Trophoblast cell (in vitro differentiated cells and primary cell): ENCODE measurements at regions not wholly inside any gene's neighbourhood (a gene's known extent, or its start where the extent isn't known, plus 50 kb on each side); places are given as distances from the start of the nearest gene placed in this dataset.

Experiments
- DNase-seq, 2 donors: peaks; one replicate each; pipeline ENCODE4 v3.0.0-alpha.2; 2016
- H2AFZ ChIP-seq: 2 replicates; pipeline ENCODE4 v1.6.1; 2013; ENCODE audit warnings: low read length, moderate library complexity, mild to moderate bottlenecking; ENCODE audit not compliant: insufficient read depth, poor library complexity
- H2AK5ac ChIP-seq: 2 replicates; pipeline ENCODE4 v1.6.1; 2013; ENCODE audit warnings: mild to moderate bottlenecking, low read length
- H2BK120ac ChIP-seq: 2 replicates; pipeline ENCODE4 v1.6.1; 2013; ENCODE audit warnings: low read length, mild to moderate bottlenecking, moderate library complexity; ENCODE audit not compliant: insufficient read depth, poor library complexity
- H2BK12ac ChIP-seq: 2 replicates; pipeline ENCODE4 v1.6.1; 2013; ENCODE audit warnings: mild to moderate bottlenecking, low read length, moderate library complexity
- H2BK5ac ChIP-seq: 2 replicates; pipeline ENCODE4 v1.6.1; 2013; ENCODE audit warnings: low read length, low read depth, moderate library complexity, mild to moderate bottlenecking; ENCODE audit not compliant: poor library complexity
- H3K14ac ChIP-seq: 2 replicates; pipeline ENCODE4 v1.6.1; 2013; ENCODE audit warnings: mild to moderate bottlenecking, low read length
- H3K18ac ChIP-seq: 2 replicates; pipeline ENCODE4 v1.6.1; 2013; ENCODE audit warnings: mild to moderate bottlenecking, low read length
- H3K23ac ChIP-seq: 2 replicates; pipeline ENCODE4 v1.6.1; 2013; ENCODE audit warnings: low read length
- H3K27ac ChIP-seq: 2 replicates; pipeline ENCODE4 v1.5.1; 2013; ENCODE audit warnings: low read depth, mild to moderate bottlenecking, inconsistent platforms, low read length, moderate library complexity
- H3K27me3 ChIP-seq: 2 replicates; pipeline ENCODE4 v1.6.1; 2013; ENCODE audit warnings: inconsistent platforms, mild to moderate bottlenecking, low read length, moderate library complexity; ENCODE audit not compliant: insufficient read depth
- H3K36me3 ChIP-seq, 2 experiments: 1 replicate in 1 of 2; 2 replicates in 1 of 2; pipeline ENCODE4 v1.6.1; 2013; ENCODE audit warnings: low read length in 2 of 2, mild to moderate bottlenecking in 2 of 2, moderate library complexity in 1 of 2; ENCODE audit not compliant: insufficient read depth in 2 of 2, control insufficient read depth in 1 of 2
- H3K4ac ChIP-seq: 2 replicates; pipeline ENCODE4 v1.6.1; 2013; ENCODE audit warnings: low read depth, mild to moderate bottlenecking, low read length, moderate library complexity
- H3K4me1 ChIP-seq, 2 experiments: 1 replicate in 1 of 2; 2 replicates in 1 of 2; pipeline ENCODE4 v1.6.1; 2013; ENCODE audit warnings: low read length in 2 of 2, mild to moderate bottlenecking in 2 of 2, moderate library complexity in 1 of 2; ENCODE audit not compliant: insufficient read depth in 2 of 2, control insufficient read depth in 1 of 2
- H3K4me2 ChIP-seq: 2 replicates; pipeline ENCODE4 v1.6.1; 2013; ENCODE audit warnings: inconsistent platforms, mild to moderate bottlenecking, low read length, moderate library complexity
- H3K4me3 ChIP-seq: 2 replicates; pipeline ENCODE4 v1.5.1; 2013; ENCODE audit warnings: mild to moderate bottlenecking, low read depth, low read length, inconsistent platforms
- H3K79me1 ChIP-seq: one replicate; pipeline ENCODE4 v1.6.1; 2013; ENCODE audit warnings: low read length
- H3K79me2 ChIP-seq: 2 replicates; pipeline ENCODE4 v1.6.1; 2013; ENCODE audit warnings: low read length, mild to moderate bottlenecking; ENCODE audit not compliant: control insufficient read depth, insufficient read depth, poor library complexity
- H3K9ac ChIP-seq: 2 replicates; pipeline ENCODE4 v1.6.1; 2013; ENCODE audit warnings: mild to moderate bottlenecking, low read length
- H3K9me3 ChIP-seq: 2 replicates; pipeline ENCODE4 v1.6.1; 2013; ENCODE audit warnings: low read depth, mild to moderate bottlenecking, control low read depth, inconsistent platforms, low read length; ENCODE audit not compliant: insufficient read depth
- H4K12ac ChIP-seq: 2 replicates; pipeline ENCODE4 v1.6.1; 2013; ENCODE audit warnings: low read depth, mild to moderate bottlenecking, low read length, moderate library complexity
- H4K8ac ChIP-seq: 2 replicates; pipeline ENCODE4 v1.6.1; 2013; ENCODE audit warnings: low read depth, mild to moderate bottlenecking, low read length, moderate library complexity
- H4K91ac ChIP-seq: one replicate; pipeline ENCODE4 v1.6.1; 2013; ENCODE audit warnings: low read depth, mild to moderate bottlenecking, low read length, moderate library complexity
- WGBS: extraction: QIAGEN DNeasy Blood & Tissue Kit; methylation state at CpG from one replicate; pipeline ENCODE4 v1.1.7; 2013; ENCODE audit warnings: missing lambda C conversion rate; ENCODE audit not compliant: insufficient read length, insufficient coverage; ENCODE audit errors: extremely low coverage; 5-methylcytosine and 5-hydroxymethylcytosine counted together

GRCh38 chr2:126312579-126312978 lies 343.4 kb upstream of the GYPC start:
- no peak overlapping the region for H4K12ac ChIP-seq
- WGBS: no CpG with 5 or more reads among the region's 5 CpGs
- no peaks in the 10 kb centered on the region for H3K79me1 ChIP-seq

GRCh38 chr2:126315828-126316227 lies 340.1 kb upstream of the GYPC start:
- no peak overlapping the region for H4K91ac ChIP-seq
- DNase-seq: no peak
- H3K14ac ChIP-seq: no peak overlapping the region
- no peak overlapping the region for H2BK120ac ChIP-seq
- no peaks in the 10 kb centered on the region for H3K9me3 ChIP-seq
- no peak overlapping the region for H3K4me3 ChIP-seq
- H3K79me1 ChIP-seq: no peaks in the 10 kb centered on the region
- no peaks in the 10 kb centered on the region for H3K27me3 ChIP-seq
- no peak overlapping the region for H4K8ac ChIP-seq
- H3K18ac ChIP-seq: no peak overlapping the region
- no CpG with 5 or more reads among the region's 1 CpG for WGBS
- H2AK5ac ChIP-seq: no peak overlapping the region
- H3K36me3 ChIP-seq: no peaks in the 10 kb centered on the region
- no peak overlapping the region for H3K27ac ChIP-seq
- no peak overlapping the region for H3K23ac ChIP-seq
- H3K4me1 ChIP-seq: peaks cover 0 to 1% of the 10 kb centered on the region in 2 experiments
- H3K79me2 ChIP-seq: no peaks in the 10 kb centered on the region
- no peak overlapping the region for H2BK5ac ChIP-seq
- H4K12ac ChIP-seq: no peak overlapping the region
- no peak overlapping the region for H3K9ac ChIP-seq
- no peak overlapping the region for H3K4me2 ChIP-seq
- H2AFZ ChIP-seq: no peak overlapping the region
- no peak overlapping the region for H3K4ac ChIP-seq
- no peak overlapping the region for H2BK12ac ChIP-seq

More at GRCh38 chr2:126312579-126312978, 343.4 kb upstream of the GYPC start:
- H2AFZ ChIP-seq: no peak overlapping the region
- peaks cover 0 to 1% of the 10 kb centered on the region in 2 experiments for H3K4me1 ChIP-seq
- no peak overlapping the region for H4K91ac ChIP-seq
- DNase-seq: no peak
- H3K4ac ChIP-seq: no peak overlapping the region
- no peaks in the 10 kb centered on the region for H3K79me2 ChIP-seq
- H3K14ac ChIP-seq: no peak overlapping the region
- H3K27ac ChIP-seq: no peak overlapping the region
- no peaks in the 10 kb centered on the region for H3K36me3 ChIP-seq
- H2AK5ac ChIP-seq: no peak overlapping the region
- no peak overlapping the region for H2BK120ac ChIP-seq
- no peaks in the 10 kb centered on the region for H3K9me3 ChIP-seq
- no peak overlapping the region for H2BK12ac ChIP-seq
- H3K4me3 ChIP-seq: no peak overlapping the region
- H4K8ac ChIP-seq: no peak overlapping the region
- H3K9ac ChIP-seq: no peak overlapping the region
- H3K4me2 ChIP-seq: no peak overlapping the region
- H2BK5ac ChIP-seq: no peak overlapping the region
- no peaks in the 10 kb centered on the region for H3K27me3 ChIP-seq
- no peak overlapping the region for H3K23ac ChIP-seq
- H3K18ac ChIP-seq: no peak overlapping the region

GRCh38 chr2:126317790-126318431 lies 338.0 kb upstream of the GYPC start:
- H3K4me1 ChIP-seq: peaks cover 0 to 1% of the 10 kb centered on the region in 2 experiments
- H3K4me3 ChIP-seq: no peak overlapping the region
- H4K91ac ChIP-seq: no peak overlapping the region
- H3K4me2 ChIP-seq: no peak overlapping the region
- H3K79me1 ChIP-seq: no peaks in the 10 kb centered on the region
- no peak overlapping the region for H3K4ac ChIP-seq
- H2AK5ac ChIP-seq: no peak overlapping the region
- no peak overlapping the region for H2BK12ac ChIP-seq
- no peak overlapping the region for H4K8ac ChIP-seq
- no peaks in the 10 kb centered on the region for H3K27me3 ChIP-seq
- H2BK5ac ChIP-seq: no peak overlapping the region
- H4K12ac ChIP-seq: no peak overlapping the region
- no peak for DNase-seq
- H3K9ac ChIP-seq: no peak overlapping the region
- no peaks in the 10 kb centered on the region for H3K36me3 ChIP-seq
- H3K23ac ChIP-seq: no peak overlapping the region
- no peak overlapping the region for H3K27ac ChIP-seq
- H3K14ac ChIP-seq: no peak overlapping the region
- H3K9me3 ChIP-seq: no peaks in the 10 kb centered on the region
- no peaks in the 10 kb centered on the region for H3K79me2 ChIP-seq
- no CpG with 5 or more reads among the region's 2 CpGs for WGBS
- no peak overlapping the region for H2AFZ ChIP-seq
- no peak overlapping the region for H2BK120ac ChIP-seq
- H3K18ac ChIP-seq: no peak overlapping the region

- no peak overlapping the region for H3K4me3 ChIP-seq
- H3K4me1 ChIP-seq: no peaks in the 10 kb centered on the region
- no peak overlapping the region for H3K9ac ChIP-seq
- DNase-seq: no peak
- H3K27me3 ChIP-seq: no peaks in the 10 kb centered on the region
- H3K23ac ChIP-seq: no peak overlapping the region
- no peak overlapping the region for H4K12ac ChIP-seq
- H3K79me1 ChIP-seq: no peaks in the 10 kb centered on the region
- H3K79me2 ChIP-seq: no peaks in the 10 kb centered on the region
- H4K91ac ChIP-seq: no peak overlapping the region
- no peak overlapping the region for H4K8ac ChIP-seq
- no peak overlapping the region for H3K27ac ChIP-seq
- no peaks in the 10 kb centered on the region for H3K36me3 ChIP-seq
- no peak overlapping the region for H2AK5ac ChIP-seq
- no peak overlapping the region for H3K14ac ChIP-seq
- H3K9me3 ChIP-seq: no peaks in the 10 kb centered on the region
- H3K4ac ChIP-seq: no peak overlapping the region
- no peak overlapping the region for H2BK12ac ChIP-seq
- no peak overlapping the region for H2BK5ac ChIP-seq
- WGBS: no CpG with 5 or more reads among the region's 3 CpGs
- no peak overlapping the region for H2AFZ ChIP-seq
- no peak overlapping the region for H3K18ac ChIP-seq
- no peak overlapping the region for H2BK120ac ChIP-seq
- H3K4me2 ChIP-seq: no peak overlapping the region
Observed at GRCh38 chr2:126322342-126322741, 333.6 kb upstream of the GYPC start.
